ENCODE measurements at regions not wholly inside any gene's neighbourhood (a gene's known extent, or its start where the extent isn't known, plus 50 kb on each side); places are given as distances from the start of the nearest gene placed in this dataset.
"Not testable (repeated sequence)": the region's sequence is repeated elsewhere in the genome, so short reads cannot be mapped to it uniquely, and the experiment has no call there.

GRCh38 chr12:119931402-119931801, 54.3 kb upstream of the CIT start:
- H3K27ac ChIP-seq (ENCODE audit: low read length), result no peak overlapping the region
- H3K4me3 ChIP-seq (ENCODE audit: low read length), result no peak overlapping the region
- intact Hi-C loops (cut with DNase I), result no loop called here
- DNase-seq (no peak), ATAC-seq (no peak)
- H3K4me1 ChIP-seq (ENCODE audit: control insufficient read depth, insufficient read depth, low read length), result no peaks in the 10 kb centered on the region
- H3K27me3 ChIP-seq (ENCODE audit: control insufficient read depth, insufficient read depth), result peaks cover 2% of the 10 kb centered on the region
- H3K9me3 ChIP-seq (ENCODE audit: control insufficient read depth, low read length), result no peaks in the 10 kb centered on the region
- 71% methylated on average over 7 of the region's 7 CpGs for WGBS

- intact Hi-C loops (cut with DNase I), result no loop called here
- H3K27me3 ChIP-seq (ENCODE audit: control insufficient read depth, insufficient read depth), result peaks cover 2% of the 10 kb centered on the region
- H3K4me3 ChIP-seq (ENCODE audit: low read length), result no peak overlapping the region
- H3K27ac ChIP-seq (ENCODE audit: low read length), result no peak overlapping the region
- H3K9me3 ChIP-seq (ENCODE audit: control insufficient read depth, low read length), result no peaks in the 10 kb centered on the region
- DNase-seq (no peak), ATAC-seq (no peak)
- H3K4me1 ChIP-seq (ENCODE audit: control insufficient read depth, insufficient read depth, low read length), result no peaks in the 10 kb centered on the region
- whole genome bisulfite sequencing, result 67% methylated on average over 3 of the region's 3 CpGs
Measured at GRCh38 chr12:119932921-119933320, 55.8 kb upstream of the CIT start.

GRCh38 chr12:119934780-119935179, 54.3 kb upstream of the BICDL1 start:
- not testable (repeated sequence) for H3K4me1 ChIP-seq (ENCODE audit: control insufficient read depth, insufficient read depth, low read length); DNase-seq
- WGBS, result 61% methylated on average over 10 of the region's 10 CpGs

GRCh38 chr12:119936705-119937311, 52.2 kb upstream of the BICDL1 start:
- DNase-seq (no peak), ATAC-seq (no peak)
- H3K4me3 ChIP-seq (ENCODE audit: low read length), result no peak overlapping the region
- WGBS, result 87% methylated on average over 1 of the region's 1 CpG
- no peaks in the 10 kb centered on the region for H3K9me3 ChIP-seq (ENCODE audit: control insufficient read depth, low read length)
- no peak overlapping the region for H3K27ac ChIP-seq (ENCODE audit: low read length)
- intact Hi-C loops (cut with DNase I), result no loop called here
- no peaks in the 10 kb centered on the region for H3K27me3 ChIP-seq (ENCODE audit: control insufficient read depth, insufficient read depth)
- H3K4me1 ChIP-seq (ENCODE audit: control insufficient read depth, insufficient read depth, low read length), result no peaks in the 10 kb centered on the region

More at GRCh38 chr12:119934780-119935179, 54.3 kb upstream of the BICDL1 start:
- intact Hi-C loops (cut with DNase I); H3K9me3 ChIP-seq (ENCODE audit: control insufficient read depth, low read length); H3K27ac ChIP-seq (ENCODE audit: low read length); ATAC-seq; H3K4me3 ChIP-seq (ENCODE audit: low read length); H3K27me3 ChIP-seq (ENCODE audit: control insufficient read depth, insufficient read depth): not testable (repeated sequence)

- intact Hi-C loops (cut with DNase I), result no loop called here
- Histone ChIP-seq H3K4me3 (ENCODE audit: low read length) (no peak overlapping the region), H3K9me3 (ENCODE audit: control insufficient read depth, low read length) (no peaks in the 10 kb centered on the region), H3K27ac (ENCODE audit: low read length) (no peak overlapping the region), H3K27me3 (ENCODE audit: control insufficient read depth, insufficient read depth) (no peaks in the 10 kb centered on the region), H3K4me1 (ENCODE audit: control insufficient read depth, insufficient read depth, low read length) (no peaks in the 10 kb centered on the region)
- WGBS, result 28% methylated on average over 9 of the region's 9 CpGs
- DNase-seq (peak in 2 of 3 donors; percentile 25 to 71), ATAC-seq (peak in 1 of 2 donors; percentile 41)
Measured at GRCh38 chr12:119938049-119938667, 50.9 kb upstream of the BICDL1 start.

Data from right cardiac atrium (tissue), 5 donors.